CD4-positive, alpha-beta memory T cell (primary cell): ENCODE measurements at regions not wholly inside any gene's neighbourhood (a gene's known extent, or its start where the extent isn't known, plus 50 kb on each side); places are given as distances from the start of the nearest gene placed in this dataset.

ENCODE experiments used
- CTCF ChIA-PET: fragments of 350-600 bp; sonication (Branson Sonifier 250); formaldehyde crosslinking; loops from one replicate; lab custom pipeline; 2021; ENCODE audit warnings: inconsistent platforms; ENCODE audit not compliant: partially characterized antibody; lab: Charles Lee
- POLR2A ChIA-PET: fragments of 350-600 bp; sonication (Branson Sonifier 250); formaldehyde crosslinking; loops from one replicate; lab custom pipeline; 2021; ENCODE audit not compliant: partially characterized antibody; lab: Charles Lee
- DNase-seq, 5 donors: peaks; one replicate each; pipeline versions ENCODE4 v3.0.0 to v3.0.0-alpha.2; 2020 to 2022; ENCODE audit warnings: mixed read lengths in 1 of 5
- H3K27ac ChIP-seq: one replicate; pipeline ENCODE4 v1.7.0; 2013; ENCODE audit warnings: low read depth, low read length
- H3K27me3 ChIP-seq: 2 replicates; pipeline ENCODE4 v1.7.0; 2013; ENCODE audit warnings: mild to moderate bottlenecking, low read length, moderate library complexity; ENCODE audit not compliant: insufficient read depth
- H3K36me3 ChIP-seq: 2 replicates; pipeline ENCODE4 v1.7.0; 2013; ENCODE audit warnings: mild to moderate bottlenecking, low read length, moderate library complexity; ENCODE audit not compliant: insufficient read depth
- H3K4me1 ChIP-seq: 2 replicates; pipeline ENCODE4 v1.7.0; 2013; ENCODE audit warnings: mild to moderate bottlenecking, low read length, moderate library complexity; ENCODE audit not compliant: insufficient read depth
- H3K4me3 ChIP-seq, 2 donors: one replicate each; pipeline ENCODE4 v1.7.0; 2013; ENCODE audit warnings: low read length in 2 of 2, mild to moderate bottlenecking in 1 of 2
- H3K9me3 ChIP-seq, 2 donors: one replicate each; pipeline ENCODE4 v1.7.0; 2013; ENCODE audit warnings: low read length in 2 of 2, control low read depth in 1 of 2; ENCODE audit not compliant: control insufficient read depth in 1 of 2
- H3K27ac Mint-ChIP-seq, 7 donors: one replicate each; pipeline ENCODE4 v1.8.0; 2020 to 2021; ENCODE audit warnings: mixed read lengths in 7 of 7, mild to moderate bottlenecking in 6 of 7, inconsistent platforms in 3 of 7, moderate library complexity in 3 of 7
- H3K27me3 Mint-ChIP-seq, 2 donors: one replicate each; pipeline ENCODE4 v1.8.0; 2020 to 2021; ENCODE audit warnings: mixed read lengths in 2 of 2
- H3K36me3 Mint-ChIP-seq, 2 donors: one replicate each; pipeline ENCODE4 v1.8.0; 2020 to 2021; ENCODE audit warnings: mixed read lengths in 2 of 2, inconsistent platforms in 1 of 2, mild to moderate bottlenecking in 1 of 2
- H3K4me1 Mint-ChIP-seq, 4 donors: one replicate each; pipeline ENCODE4 v1.8.0; 2020 to 2021; ENCODE audit warnings: mixed read lengths in 4 of 4, mild to moderate bottlenecking in 1 of 4
- H3K4me3 Mint-ChIP-seq, 8 donors: one replicate each; pipeline ENCODE4 v1.8.0; 2020 to 2021; ENCODE audit warnings: mixed read lengths in 8 of 8, mild to moderate bottlenecking in 7 of 8, moderate library complexity in 6 of 8, inconsistent platforms in 3 of 8
- H3K9me3 Mint-ChIP-seq, 8 donors: one replicate each; pipeline ENCODE4 v1.8.0; 2020 to 2021; ENCODE audit warnings: mixed read lengths in 8 of 8, mild to moderate bottlenecking in 5 of 8, inconsistent platforms in 3 of 8, moderate library complexity in 1 of 8
- intact Hi-C: fragments of 100-400 bp; cut with micrococcal nuclease; formaldehyde crosslinking; loops from one replicate; pipeline ENCODE4 v1.15.1; 2023

DNA sequence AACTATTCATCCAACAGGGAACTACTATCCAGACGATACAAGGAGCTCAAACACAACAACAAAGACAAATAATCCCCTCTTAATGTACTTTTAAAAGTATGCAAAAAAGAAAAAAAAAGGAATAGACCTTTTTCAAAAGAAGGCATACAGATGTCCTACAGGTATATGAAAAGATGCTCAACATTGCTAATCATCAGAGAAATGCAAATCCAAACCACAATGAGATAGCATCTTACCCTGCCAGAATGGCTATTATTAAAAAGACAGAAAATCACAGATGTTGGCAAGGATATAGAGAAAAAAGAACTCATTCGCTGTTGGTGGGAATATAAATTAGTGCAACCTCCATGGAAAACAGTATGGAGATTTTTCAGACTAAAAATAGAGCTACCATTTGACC, 67.1 kb upstream of the ENPP6 start:
- H3K4me3 Mint-ChIP-seq: no peak overlapping the region
- no peaks in the 10 kb centered on the region for H3K9me3 ChIP-seq
- H3K4me1 Mint-ChIP-seq: peaks cover 39 to 67% (median 56%) of the 10 kb centered on the region in 4 donors
- no peak overlapping the region for H3K27ac ChIP-seq
- no peaks in the 10 kb centered on the region for H3K27me3 ChIP-seq
- peaks cover 0 to 2% (median 0%) of the 10 kb centered on the region in 8 donors for H3K9me3 Mint-ChIP-seq
- DNase-seq: no peak
- no peaks in the 10 kb centered on the region for H3K36me3 Mint-ChIP-seq
- H3K4me1 ChIP-seq: peaks cover 54% of the 10 kb centered on the region
- H3K36me3 ChIP-seq: no peaks in the 10 kb centered on the region
- H3K27me3 Mint-ChIP-seq: no peaks in the 10 kb centered on the region
- POLR2A ChIA-PET: no interaction called here
- peak overlapping the region in 2 of 7 donors; percentile 7 to 53 for H3K27ac Mint-ChIP-seq
- CTCF ChIA-PET: interaction anchor here (1.2 to 1.4 kb wide), 2 partner anchors 16 to 19 kb away, joined by 3 to 4 read pairs; no protein-coding TSS in a partner anchor
- intact Hi-C loops: loop anchor here (5.0 kb wide), 1 partner anchor 188 kb away; the partner anchor contains the start of gene IRF2
- no peak overlapping the region for H3K4me3 ChIP-seq

DNA sequence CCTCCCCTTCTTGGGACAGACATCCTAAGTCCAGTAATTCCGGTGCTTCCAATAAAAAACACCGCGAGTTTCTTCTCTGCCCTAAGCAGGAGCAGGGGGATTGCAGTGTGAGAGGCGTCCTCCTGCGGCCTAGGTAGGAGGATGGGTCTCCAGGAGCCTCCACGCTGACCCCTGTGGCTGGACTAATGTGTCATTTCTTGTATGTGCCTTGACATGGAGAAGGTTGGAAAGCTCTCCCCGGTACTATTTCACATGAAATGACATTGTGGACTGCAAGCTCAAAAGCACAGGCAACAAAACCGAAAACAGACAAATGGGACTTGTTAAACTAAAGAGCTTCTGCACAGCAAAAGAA, 66.6 kb upstream of the ENPP6 start:
- peaks cover 39 to 68% (median 54%) of the 10 kb centered on the region in 4 donors for H3K4me1 Mint-ChIP-seq
- intact Hi-C loops: loop anchor here (5.0 kb wide), 1 partner anchor 188 kb away; the partner anchor contains the start of gene IRF2

DNA sequence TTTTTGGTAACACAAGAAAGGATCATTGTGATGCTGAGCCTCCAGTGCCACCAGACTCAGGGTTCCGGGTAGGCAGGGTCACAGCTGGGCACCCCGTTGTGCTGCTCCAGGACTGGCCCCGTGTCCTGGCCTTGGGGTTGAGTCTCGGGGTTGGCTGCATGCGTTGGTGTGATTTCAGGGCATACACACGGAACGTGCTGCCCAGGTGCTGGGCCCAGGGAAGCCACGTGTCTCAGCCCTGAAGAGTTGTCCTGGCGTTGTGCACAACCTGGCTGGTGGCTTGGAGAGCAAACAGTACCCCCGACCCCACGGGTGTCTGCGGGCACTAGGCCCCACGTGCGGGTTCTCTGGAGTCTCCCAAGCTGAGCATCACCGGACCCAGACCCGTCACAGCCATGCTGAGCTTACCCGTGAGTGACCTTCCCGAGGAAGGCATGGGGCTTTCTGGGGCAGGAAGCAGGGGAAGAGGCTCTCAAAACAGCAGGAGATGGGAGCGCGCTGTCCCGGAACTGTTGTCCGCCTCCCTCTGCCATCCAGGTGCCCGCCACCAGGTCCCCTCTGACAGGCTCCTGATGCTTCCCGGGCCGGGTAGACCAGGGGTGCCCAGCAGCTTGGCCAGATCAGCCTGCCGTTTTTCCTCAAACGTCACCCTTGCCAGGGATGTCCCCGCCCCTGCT, 66.1 kb upstream of the ENPP6 start:
- H3K4me1 ChIP-seq: peaks cover 50% of the 10 kb centered on the region
- no peak overlapping the region for H3K4me3 ChIP-seq
- Mint-ChIP-seq H3K4me3 (no peak overlapping the region), H3K36me3 (no peaks in the 10 kb centered on the region), H3K27me3 (no peaks in the 10 kb centered on the region), H3K9me3 (peaks cover 0 to 2% (median 0%) of the 10 kb centered on the region in 8 donors), H3K4me1 (peaks cover 37 to 62% (median 50%) of the 10 kb centered on the region in 4 donors), H3K27ac (peak overlapping the region in 1 of 7 donors; percentile 22)
- H3K36me3 ChIP-seq: no peaks in the 10 kb centered on the region
- intact Hi-C loops: loop anchor here (5.0 kb wide), 1 partner anchor 189 kb away; the partner anchor contains the start of gene IRF2
- no peaks in the 10 kb centered on the region for H3K27me3 ChIP-seq
- DNase-seq: no peak
- CTCF ChIA-PET: interaction anchor here (0.9 to 1.5 kb wide), 3 partner anchors 10 to 15 kb away, joined by 4 read pairs; no protein-coding TSS in a partner anchor
- POLR2A ChIA-PET: interaction anchor here (0.7 kb wide), 1 partner anchor 325 kb away, joined by 3 read pairs; no protein-coding TSS in a partner anchor
- no peak overlapping the region for H3K27ac ChIP-seq
- no peaks in the 10 kb centered on the region for H3K9me3 ChIP-seq

More for the DNA sequence above, 66.6 kb upstream of the ENPP6 start:
- Histone ChIP-seq H3K27me3 (no peaks in the 10 kb centered on the region), H3K36me3 (no peaks in the 10 kb centered on the region), H3K9me3 (no peaks in the 10 kb centered on the region), H3K4me3 (no peak overlapping the region), H3K27ac (no peak overlapping the region), H3K4me1 (peaks cover 54% of the 10 kb centered on the region)
- Mint-ChIP-seq H3K36me3 (no peaks in the 10 kb centered on the region), H3K9me3 (peaks cover 0 to 2% (median 0%) of the 10 kb centered on the region in 8 donors), H3K27ac (peak overlapping the region in 1 of 7 donors; percentile 7), H3K4me3 (no peak overlapping the region), H3K27me3 (no peaks in the 10 kb centered on the region)
- ChIA-PET POLR2A (no interaction called here), CTCF (interaction anchor here (1.2 to 1.4 kb wide), 2 partner anchors 15 to 19 kb away, joined by 3 to 4 read pairs; no protein-coding TSS in a partner anchor)
- DNase-seq: no peak

DNA sequence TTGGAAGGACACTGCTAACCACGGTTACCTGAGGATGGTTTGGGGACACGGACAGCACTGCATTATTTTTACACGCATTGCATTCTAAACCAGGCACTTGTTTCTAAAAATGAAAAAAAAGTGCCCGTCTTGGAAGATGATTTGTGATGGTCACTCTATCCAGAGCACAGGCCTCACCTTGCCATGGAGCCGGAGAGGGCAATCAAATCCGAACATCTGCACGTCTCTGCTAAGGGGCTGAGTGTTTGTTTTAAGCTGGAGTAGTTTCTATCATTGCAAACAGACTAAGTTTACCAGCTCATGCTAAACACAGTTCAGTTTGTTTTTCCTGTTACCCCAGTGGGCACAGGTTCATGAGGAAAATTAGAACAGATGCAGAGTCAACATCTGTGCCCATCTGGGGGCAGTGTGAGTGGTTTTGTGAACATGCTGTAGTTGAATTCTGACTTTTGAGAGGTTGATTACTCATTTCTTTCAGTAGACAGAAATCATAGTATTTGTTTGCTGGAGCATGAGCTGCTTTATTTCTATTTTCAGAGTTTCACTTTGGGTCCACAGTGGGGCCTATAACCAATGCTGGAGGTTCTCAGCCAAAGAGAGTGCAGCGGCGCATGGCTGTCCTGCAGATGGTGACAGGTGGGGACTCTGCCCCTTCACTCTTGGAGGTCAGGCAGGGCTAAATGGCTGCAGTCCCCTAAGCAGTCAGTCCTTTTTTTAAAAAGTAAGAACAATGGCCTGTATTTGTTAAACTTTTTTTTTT, 65.4 kb upstream of the ENPP6 start:
- Histone ChIP-seq H3K9me3 (no peaks in the 10 kb centered on the region), H3K27me3 (no peaks in the 10 kb centered on the region), H3K27ac (peak overlapping the region; percentile 13), H3K4me1 (peaks cover 43% of the 10 kb centered on the region), H3K36me3 (no peaks in the 10 kb centered on the region), H3K4me3 (no peak overlapping the region)
- no peaks in the 10 kb centered on the region for H3K36me3 Mint-ChIP-seq
- H3K27ac Mint-ChIP-seq: peak overlapping the region in 4 of 7 donors; percentile 18 to 83 (median 72)
- DNase-seq: no peak
- ChIA-PET POLR2A (interaction anchor here (0.7 to 3.6 kb wide), 5 partner anchors 15 to 326 kb away, joined by 3 to 35 read pairs (median 4); no protein-coding TSS in a partner anchor), CTCF (interaction anchor here (0.9 to 4.2 kb wide), 3 partner anchors 10 to 19 kb away, joined by 4 to 30 read pairs (median 4); no protein-coding TSS in a partner anchor)
- peak overlapping the region in 2 of 8 donors; percentile 24 to 26 for H3K4me3 Mint-ChIP-seq
- H3K4me1 Mint-ChIP-seq: peaks cover 31 to 55% (median 43%) of the 10 kb centered on the region in 4 donors
- peaks cover 0 to 2% (median 0%) of the 10 kb centered on the region in 8 donors for H3K9me3 Mint-ChIP-seq
- H3K27me3 Mint-ChIP-seq: no peaks in the 10 kb centered on the region
- intact Hi-C loops: loop anchor here (5.0 kb wide), 1 partner anchor 189 kb away; the partner anchor contains the start of gene IRF2

DNA sequence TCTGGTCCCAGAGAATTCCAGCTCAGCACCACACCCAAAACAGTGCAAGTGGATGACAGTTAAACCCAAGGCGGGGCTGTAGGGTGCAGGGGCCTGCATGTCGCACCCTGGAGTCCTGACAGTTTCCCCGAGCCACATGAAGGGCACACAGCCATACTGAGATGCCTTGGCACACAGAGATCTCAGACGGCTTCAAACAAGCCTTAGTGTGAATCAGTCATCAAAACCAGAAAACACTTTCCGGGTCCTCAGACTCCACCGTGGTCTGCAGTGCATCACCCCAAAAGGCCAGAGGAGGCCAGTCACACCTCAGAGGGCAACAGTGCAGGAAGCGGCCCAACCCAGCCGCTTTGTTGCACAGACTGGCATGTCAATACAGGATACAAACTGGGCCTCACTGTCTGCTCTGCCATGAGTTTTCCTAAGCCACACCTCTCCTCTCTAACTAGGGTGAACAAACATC, 64.6 kb upstream of the ENPP6 start:
- CTCF ChIA-PET: interaction anchor here (1.2 to 4.2 kb wide), 3 partner anchors 16 to 254 kb away, joined by 3 to 30 read pairs (median 4); no protein-coding TSS in a partner anchor
- POLR2A ChIA-PET: interaction anchor here (0.8 to 3.6 kb wide), 4 partner anchors 14 to 255 kb away, joined by 3 to 35 read pairs (median 6); no protein-coding TSS in a partner anchor
- H3K27ac ChIP-seq: peak overlapping the region; percentile 13
- H3K4me3 ChIP-seq: no peak overlapping the region
- DNase-seq: peak; percentile 25 to 64 (median 37)
- peaks cover 37% of the 10 kb centered on the region for H3K4me1 ChIP-seq
- H3K9me3 Mint-ChIP-seq: peaks cover 0 to 2% (median 0%) of the 10 kb centered on the region in 8 donors
- H3K36me3 ChIP-seq: no peaks in the 10 kb centered on the region
- peak overlapping the region in 7 of 8 donors; percentile 3 to 43 (median 26) for H3K4me3 Mint-ChIP-seq
- peak overlapping the region; percentile 31 to 87 (median 75) for H3K27ac Mint-ChIP-seq
- H3K36me3 Mint-ChIP-seq: no peaks in the 10 kb centered on the region
- H3K27me3 Mint-ChIP-seq: no peaks in the 10 kb centered on the region
- no peaks in the 10 kb centered on the region for H3K9me3 ChIP-seq
- no peaks in the 10 kb centered on the region for H3K27me3 ChIP-seq
- intact Hi-C loops: loop anchor here (5.0 kb wide), 1 partner anchor 190 kb away; the partner anchor contains the start of gene IRF2
- peaks cover 28 to 48% (median 38%) of the 10 kb centered on the region in 4 donors for H3K4me1 Mint-ChIP-seq

DNA sequence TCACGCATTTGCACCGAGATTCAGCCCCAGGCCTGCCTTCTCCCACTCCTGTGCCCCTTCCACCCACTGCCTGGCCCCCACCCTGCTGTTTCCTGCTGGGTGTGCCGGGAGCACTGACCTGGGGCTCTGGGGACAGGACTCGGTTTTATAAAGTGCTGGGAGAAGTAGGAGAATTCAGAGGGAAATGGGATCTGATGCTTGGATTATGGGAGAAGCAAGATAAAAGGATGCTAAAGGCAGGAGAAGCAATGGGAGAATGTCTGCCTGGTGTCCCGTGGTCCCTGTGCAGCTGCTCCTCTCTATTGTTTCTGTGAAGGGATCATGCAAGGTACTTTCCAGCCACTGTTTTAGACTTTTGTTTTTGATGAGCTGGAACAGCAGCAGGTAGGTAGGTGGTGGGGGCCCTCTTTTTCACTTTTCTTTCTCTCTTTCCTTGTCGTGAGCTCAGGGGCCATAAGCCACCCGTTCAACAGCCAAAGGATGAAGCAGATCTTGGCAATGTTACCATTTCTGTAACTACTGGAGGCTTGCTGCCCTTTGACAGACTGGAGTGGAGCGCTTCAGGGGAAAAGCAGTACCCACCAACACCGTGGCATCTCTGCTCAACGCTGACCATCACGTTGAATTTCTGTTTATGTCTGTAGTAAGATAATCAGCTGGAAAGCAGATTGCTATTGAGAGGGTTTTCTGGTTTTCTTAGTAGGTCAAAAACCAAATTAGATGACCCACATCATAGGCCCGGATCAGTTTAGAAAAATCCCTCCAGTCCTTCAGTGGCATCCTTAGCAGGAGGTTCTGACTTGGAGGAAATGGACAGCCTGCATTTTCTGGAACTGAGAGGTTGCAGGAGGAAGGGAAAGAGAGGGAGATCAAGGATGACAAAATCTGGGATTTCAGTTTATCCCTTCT, 63.8 kb upstream of the ENPP6 start:
- ChIA-PET POLR2A (interaction anchor here (0.6 to 3.6 kb wide), 6 partner anchors 13 to 304 kb away, joined by 3 to 35 read pairs (median 6); partner anchors contain the start of gene IRF2), CTCF (interaction anchor here (0.9 to 4.2 kb wide), 4 partner anchors 8 to 255 kb away, joined by 3 to 30 read pairs (median 4); no protein-coding TSS in a partner anchor)
- H3K9me3 Mint-ChIP-seq: peaks cover 2 to 6% (median 4%) of the 10 kb centered on the region in 8 donors
- DNase-seq: no peak
- no peaks in the 10 kb centered on the region for H3K9me3 ChIP-seq
- no peak overlapping the region for H3K4me3 ChIP-seq
- peaks cover 37% of the 10 kb centered on the region for H3K4me1 ChIP-seq
- H3K27ac ChIP-seq: peak overlapping the region; percentile 13
- peak overlapping the region; percentile 27 to 86 (median 75) for H3K27ac Mint-ChIP-seq
- H3K4me1 Mint-ChIP-seq: peaks cover 28 to 48% (median 38%) of the 10 kb centered on the region in 4 donors
- intact Hi-C loops: loop anchor here (5.0 kb wide), 1 partner anchor 191 kb away; the partner anchor contains the start of gene IRF2
- no peaks in the 10 kb centered on the region for H3K27me3 Mint-ChIP-seq
- no peaks in the 10 kb centered on the region for H3K27me3 ChIP-seq
- H3K36me3 ChIP-seq: no peaks in the 10 kb centered on the region
- peak overlapping the region in 6 of 8 donors; percentile 18 to 53 (median 38) for H3K4me3 Mint-ChIP-seq
- H3K36me3 Mint-ChIP-seq: peaks cover 0 to 4% of the 10 kb centered on the region in 2 donors
